Lower leg skin (tissue), 3 donors: ENCODE measurements at regions not wholly inside any gene's neighbourhood (a gene's known extent, or its start where the extent isn't known, plus 50 kb on each side); places are given as distances from the start of the nearest gene placed in this dataset.

Experiments
- CTCF ChIP-seq, 3 donors: fragments of 450-650 bp; IDR thresholded peaks; one replicate each; pipeline ENCODE4 v1.5.1; 2016; ENCODE audit warnings: antibody characterized with exemption in 3 of 3, mild to moderate bottlenecking in 3 of 3, moderate library complexity in 2 of 3
- POLR2A ChIP-seq, 2 donors: fragments of 450-650 bp; IDR thresholded peaks; one replicate each; pipeline ENCODE4 v1.6.1; 2016 to 2017; ENCODE audit warnings: antibody characterized with exemption in 2 of 2, mild to moderate bottlenecking in 1 of 2, moderate library complexity in 1 of 2

- no peak for TF ChIP-seq POLR2A (IDR thresholded peaks at IDR 0.05)
- TF ChIP-seq CTCF (IDR thresholded peaks at IDR 0.05), result no peak
These were observed 405.1 kb downstream of the TOX3 start for GRCh38 chr16:52141871-52142270.
